IPS DF 4.7 (cell line): ENCODE measurements at regions not wholly inside any gene's neighbourhood (a gene's known extent, or its start where the extent isn't known, plus 50 kb on each side); places are given as distances from the start of the nearest gene placed in this dataset.
"Not testable (repeated sequence)": the region's sequence is repeated elsewhere in the genome, so short reads cannot be mapped to it uniquely, and the experiment has no call there.

Experiments used
- DNase-seq: peaks from one replicate; pipeline ENCODE4 v3.0.0-alpha.2; 2013; ENCODE audit warnings: low spot score; ENCODE audit errors: extremely low read depth

DNA sequence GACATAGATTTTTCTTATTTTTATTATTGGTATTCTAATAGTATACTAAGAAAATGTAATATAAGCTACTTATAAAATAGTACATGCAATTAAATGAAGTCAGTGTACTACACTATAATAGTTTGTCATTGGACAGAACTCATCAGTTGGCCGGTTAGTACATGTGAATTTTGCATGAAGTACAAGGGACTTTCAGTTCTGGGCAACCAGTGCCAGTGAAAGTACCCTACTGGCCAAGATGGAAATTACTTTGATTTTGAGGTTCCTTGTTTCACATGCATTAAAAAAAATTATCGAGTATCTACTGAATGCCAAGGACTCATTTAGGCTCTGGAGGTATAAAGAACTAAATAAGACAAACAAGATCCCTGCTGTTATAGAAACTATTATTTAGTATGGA is 213.4 kb upstream of the ELL2 start:
- DNase-seq = no peak

GRCh38 chr5:96173366-96173765 is 211.7 kb upstream of the ELL2 start:
- DNase-seq = no peak

DNA sequence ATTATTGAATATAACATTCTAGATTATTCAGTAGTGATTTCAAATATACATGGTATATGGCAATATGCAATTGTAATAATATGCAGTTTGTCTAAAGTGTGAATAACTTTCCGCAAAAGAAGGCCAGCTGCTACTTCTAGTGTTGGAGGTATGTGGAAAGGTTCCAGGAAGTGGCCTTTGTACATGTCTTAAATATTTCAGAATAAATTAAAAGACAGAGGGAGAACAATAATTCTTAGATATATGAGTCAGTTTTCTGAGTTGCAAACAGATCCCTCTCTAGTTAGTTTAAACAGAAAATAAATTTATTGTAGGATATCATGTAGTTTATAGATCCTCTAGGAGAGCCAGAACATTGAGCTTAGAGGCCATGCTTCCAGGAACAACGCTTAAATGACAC is 210.8 kb upstream of the ELL2 start:
- DNase-seq = no peak

DNA sequence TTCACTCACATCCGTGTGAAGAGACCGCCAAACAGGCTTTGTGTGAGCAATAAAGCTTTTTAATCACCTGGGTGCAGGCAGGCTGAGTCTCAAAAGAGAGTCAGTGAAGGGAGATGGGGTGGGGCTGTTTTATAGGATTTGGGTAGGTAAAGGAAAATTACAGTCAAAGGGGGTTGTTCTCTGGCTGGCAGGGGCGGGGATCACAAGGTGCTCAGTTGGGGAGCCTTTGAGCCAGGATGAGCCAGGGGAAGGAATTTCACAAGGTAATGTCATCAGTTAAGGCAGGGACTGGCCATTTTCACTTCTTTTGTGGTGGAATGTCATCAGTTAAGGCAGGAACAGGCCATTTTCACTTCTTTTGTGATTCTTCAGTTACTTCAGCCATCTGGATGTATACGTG is 210.3 kb upstream of the ELL2 start:
- DNase-seq = not testable (repeated sequence)

- DNase-seq = not testable (repeated sequence)
Measured at GRCh38 chr5:96170481-96171125, 209.0 kb upstream of the ELL2 start.

GRCh38 chr5:96168833-96169232 is 207.2 kb upstream of the ELL2 start:
- not testable (repeated sequence) for DNase-seq

DNA sequence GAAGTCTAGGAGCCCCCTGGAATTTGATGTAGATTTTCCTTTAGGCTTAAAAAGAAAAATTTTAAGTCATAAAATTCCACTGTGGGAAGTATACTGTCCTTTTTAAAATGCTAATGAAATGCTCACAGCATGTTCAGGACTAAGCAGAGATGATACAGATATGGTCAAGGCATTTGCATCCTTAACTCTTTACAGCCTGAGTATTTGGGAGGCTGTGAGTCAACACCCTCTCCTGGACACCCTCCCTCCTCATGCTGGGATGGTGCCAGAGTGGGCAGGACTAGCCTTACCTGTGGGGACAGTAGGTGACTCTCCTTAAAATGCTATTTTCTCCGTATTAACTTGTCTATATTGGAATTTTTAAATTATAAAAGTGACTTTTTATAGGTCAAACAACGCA is 197.4 kb upstream of the ELL2 start:
- DNase-seq = no peak

DNA sequence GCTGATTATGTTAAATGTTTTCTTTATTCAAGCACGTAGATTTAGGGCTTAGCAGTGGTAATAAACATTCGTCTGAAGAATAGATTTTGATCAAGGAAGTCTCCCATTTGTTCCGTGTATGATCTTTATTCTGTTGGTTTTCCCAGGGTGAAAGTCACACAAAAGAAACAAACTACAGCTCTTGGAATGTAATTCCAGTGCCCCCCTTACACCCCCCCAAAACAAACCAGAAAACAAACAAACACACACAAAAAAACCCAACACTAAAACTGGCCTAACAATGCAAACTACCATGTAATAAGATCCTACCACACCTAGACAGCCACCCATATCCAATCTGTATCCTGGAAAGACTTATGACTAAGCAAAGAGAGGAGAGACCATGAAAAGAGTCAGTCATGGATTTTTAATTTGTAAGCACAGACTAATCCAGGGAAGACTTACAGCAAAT is 196.2 kb upstream of the ELL2 start:
- no peak for DNase-seq

GRCh38 chr5:96157077-96157780 is 195.6 kb upstream of the ELL2 start:
- DNase-seq = no peak

DNA sequence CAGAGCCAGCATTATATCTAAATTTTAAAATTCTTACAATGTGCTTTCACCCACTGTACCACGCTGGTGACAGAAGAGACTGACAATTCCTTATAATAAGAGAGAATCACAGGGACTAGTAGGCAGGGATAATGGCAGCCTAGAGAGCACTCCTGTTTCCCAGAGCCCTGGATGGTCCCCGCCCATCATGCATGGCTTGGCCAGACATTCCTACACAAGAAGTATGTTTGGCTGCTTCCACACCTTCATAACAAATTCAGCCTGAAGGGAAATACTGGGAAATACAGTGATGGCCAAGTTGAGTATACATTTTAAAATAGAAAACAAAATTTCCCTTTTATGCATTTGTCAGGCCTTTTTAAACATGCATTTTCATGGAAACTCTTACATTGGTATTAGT is 193.5 kb upstream of the ELL2 start:
- DNase-seq = no peak

- DNase-seq = no peak
Measured at GRCh38 chr5:96151891-96152290, 190.2 kb upstream of the ELL2 start.

- DNase-seq = no peak
Measured at GRCh38 chr5:96150007-96150406, 188.4 kb upstream of the ELL2 start.

GRCh38 chr5:96149546-96149945 is 187.9 kb upstream of the ELL2 start:
- DNase-seq = no peak

DNA sequence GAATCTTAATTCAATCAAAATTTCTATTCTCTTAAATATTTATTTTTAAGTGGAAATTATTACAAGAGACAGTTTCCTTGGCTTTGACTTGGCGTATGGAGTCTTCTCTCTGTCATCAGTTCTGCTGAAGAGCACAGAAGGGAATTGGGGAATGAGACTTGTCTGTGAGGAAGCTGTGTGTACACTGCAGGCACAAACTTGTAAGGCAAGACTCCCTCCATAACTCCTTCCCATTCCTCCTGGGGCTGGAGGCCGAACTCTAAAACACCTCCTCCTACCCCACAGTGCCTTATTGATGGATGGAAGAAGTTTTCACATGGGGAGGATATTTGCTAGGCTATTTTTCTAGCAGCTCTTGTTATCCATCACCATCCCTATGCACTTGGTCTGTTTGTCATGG is 187.4 kb upstream of the ELL2 start:
- no peak for DNase-seq

GRCh38 chr5:96148376-96148775 is 186.7 kb upstream of the ELL2 start:
- DNase-seq = no peak

GRCh38 chr5:96147866-96148265 is 186.2 kb upstream of the ELL2 start:
- DNase-seq = no peak

DNA sequence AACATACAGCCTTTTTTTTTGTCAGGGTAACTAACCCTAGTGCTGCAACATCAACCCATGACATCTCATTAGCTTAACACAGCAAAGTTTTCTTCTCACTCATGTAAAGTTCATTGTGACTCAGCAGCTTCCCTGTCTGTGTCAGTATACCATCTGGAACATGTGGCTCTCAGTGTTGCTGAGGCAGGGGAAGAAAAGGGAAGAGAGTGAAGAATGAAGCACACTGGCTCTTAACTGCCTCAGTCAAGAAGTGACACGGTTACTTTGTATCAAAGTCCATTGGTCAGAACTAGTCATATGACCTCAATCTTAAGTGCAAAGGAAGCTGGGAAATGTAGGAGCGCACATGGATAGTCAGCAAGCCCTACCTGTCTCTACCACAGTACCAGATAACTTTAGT is 185.0 kb upstream of the ELL2 start:
- DNase-seq = peak; percentile 41

DNA sequence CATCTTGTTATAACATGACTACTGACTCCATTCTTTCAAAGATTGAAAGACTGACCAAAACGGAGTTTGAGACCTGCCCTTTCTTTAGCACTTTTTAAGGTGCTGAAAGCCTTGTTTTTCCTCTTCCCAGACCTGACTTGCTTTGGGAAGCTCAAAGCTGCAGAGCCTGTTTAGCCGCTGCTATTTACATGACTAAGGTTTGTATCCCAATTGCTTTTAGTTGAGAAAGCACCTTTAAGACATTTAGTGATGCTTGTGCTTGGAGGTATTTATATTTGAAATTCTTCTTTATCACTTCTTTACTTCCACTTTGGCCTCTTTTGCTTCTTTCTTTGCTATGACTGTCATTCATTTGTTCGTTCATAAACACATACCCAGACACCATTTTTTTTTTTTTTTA is 182.6 kb upstream of the ELL2 start:
- peak; percentile 68 for DNase-seq

- DNase-seq = no peak
Measured at GRCh38 chr5:96143450-96143849, 181.8 kb upstream of the ELL2 start.

DNA sequence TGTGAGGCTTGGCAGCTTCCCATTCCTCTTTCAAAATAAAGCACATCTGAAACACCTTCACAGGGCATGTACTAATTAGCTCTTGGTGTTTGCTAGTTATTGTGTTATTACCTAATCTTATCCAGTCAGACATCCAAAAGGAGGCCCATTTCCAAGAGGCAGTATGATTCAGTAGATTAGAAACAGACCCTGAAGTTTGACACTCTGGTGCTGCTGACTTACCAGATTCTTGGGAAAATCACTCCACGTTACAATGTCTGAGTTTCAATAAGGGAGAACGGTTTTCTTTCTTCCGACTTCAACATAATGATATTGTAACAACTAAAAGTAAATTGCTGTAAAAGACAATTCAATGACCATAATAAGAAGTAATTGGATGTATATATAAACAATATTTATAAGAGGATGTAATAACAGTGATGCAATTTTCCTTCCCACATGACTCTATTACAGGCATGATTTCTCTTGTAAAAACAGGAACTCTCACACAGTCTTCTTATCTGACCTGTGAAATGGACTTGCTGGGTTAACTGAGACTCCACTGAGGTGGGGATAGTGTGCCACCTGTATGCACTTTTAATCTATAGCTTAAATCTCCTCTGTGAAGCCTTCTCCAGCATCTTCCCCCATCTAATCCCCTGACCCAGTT is 181.3 kb upstream of the ELL2 start:
- DNase-seq = no peak

GRCh38 chr5:96142184-96142781 is 180.6 kb upstream of the ELL2 start:
- no peak for DNase-seq

DNA sequence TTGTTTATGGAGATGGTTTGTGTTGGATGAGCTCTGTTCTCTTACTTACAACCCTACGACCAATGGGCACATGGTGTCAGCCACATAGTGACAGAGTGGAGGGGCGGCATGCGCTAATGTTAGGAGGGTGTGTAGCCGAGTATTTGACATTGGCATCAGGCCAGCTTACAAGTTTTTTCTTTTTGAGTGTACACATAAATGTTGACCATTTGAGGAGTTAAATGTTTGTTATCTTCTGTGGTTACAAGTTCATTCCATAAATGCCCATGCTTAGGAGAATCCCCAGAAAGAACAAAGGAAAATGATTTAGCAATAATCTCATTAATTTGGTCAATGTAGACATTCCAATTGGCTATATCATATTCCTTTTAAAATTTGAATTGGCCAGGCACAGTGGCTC is 180.1 kb upstream of the ELL2 start:
- no peak for DNase-seq
